HL-60 (cell line): ENCODE measurements at regions not wholly inside any gene's neighbourhood (a gene's known extent, or its start where the extent isn't known, plus 50 kb on each side); places are given as distances from the start of the nearest gene placed in this dataset.
A peak's percentile ranks its signal among the peaks of the same experiment; 100 is the strongest.
"Not testable (repeated sequence)": the region's sequence is repeated elsewhere in the genome, so short reads cannot be mapped to it uniquely, and the experiment has no call there.

Source experiments
- DNase-seq, 2 experiments: peaks; one replicate each; pipeline ENCODE4 v3.0.0-alpha.2; 2010 to 2020; ENCODE audit warnings: low read depth in 1 of 2, low spot score in 1 of 2
- H3K27ac ChIP-seq: fragments of 250-450 bp; sonication (Bioruptor Pico); replicated peaks from 2 replicates; pipeline ENCODE4 v1.5.1; 2020; ENCODE audit warnings: mild to moderate bottlenecking, moderate library complexity
- H3K27me3 ChIP-seq: fragments of 250-450 bp; sonication (Bioruptor Pico); 2 replicates; pipeline ENCODE4 v1.5.1; 2021; ENCODE audit warnings: mild to moderate bottlenecking, moderate library complexity; ENCODE audit not compliant: insufficient read depth, poor library complexity, severe bottlenecking
- H3K4me3 ChIP-seq: replicated peaks from 2 replicates; pipeline ENCODE4 v1.5.1; 2011; ENCODE audit warnings: mild to moderate bottlenecking, control low read depth, low read length; ENCODE audit not compliant: insufficient read depth
- CTCF ChIP-seq: IDR thresholded peaks from one replicate; pipeline ENCODE4 v1.5.1; 2011; ENCODE audit warnings: low read length, control low read depth, inconsistent platforms; ENCODE audit not compliant: insufficient read depth
- GABPA ChIP-seq: IDR thresholded peaks from 2 replicates; pipeline ENCODE4 v1.6.1; 2012; ENCODE audit warnings: low read depth
- POLR2AphosphoS5 ChIP-seq: IDR thresholded peaks from 2 replicates; pipeline ENCODE4 v1.6.1; 2012; ENCODE audit warnings: low read depth
- REST ChIP-seq: IDR thresholded peaks from 2 replicates; pipeline ENCODE4 v1.6.1; 2012; ENCODE audit warnings: low read depth; ENCODE audit not compliant: insufficient replicate concordance
- SPI1 ChIP-seq: IDR thresholded peaks from 2 replicates; pipeline ENCODE4 v1.6.1; 2012; ENCODE audit warnings: low read depth, mild to moderate bottlenecking, borderline replicate concordance

- DNase-seq, H3K4me3 ChIP-seq, H3K27me3 ChIP-seq, H3K27ac ChIP-seq: not testable (repeated sequence)
Measured at GRCh38 chr21:32823296-32823695, 51.7 kb upstream of the PAXBP1 start.

- Histone ChIP-seq H3K4me3 (no peak overlapping the region), H3K27me3 (no peaks in the 10 kb centered on the region), H3K27ac (no peak overlapping the region)
- TF ChIP-seq POLR2AphosphoS5 (no peak), REST (no peak), SPI1 (no peak), CTCF (no peak), GABPA (no peak)
- no peak for DNase-seq
Measured at GRCh38 chr21:32824950-32825349, 53.4 kb upstream of the PAXBP1 start.

- peak in 1 of 2 experiments; percentile 69 for DNase-seq
- H3K27ac ChIP-seq, result no peak overlapping the region
- H3K4me3 ChIP-seq, result no peak overlapping the region
- TF ChIP-seq POLR2AphosphoS5, result no peak
- TF ChIP-seq CTCF, result peak; percentile 59
- TF ChIP-seq GABPA, result no peak
- no peak for TF ChIP-seq SPI1
- no peak for TF ChIP-seq REST
- no peaks in the 10 kb centered on the region for H3K27me3 ChIP-seq
Measured at GRCh38 chr21:32826329-32827167, 55.0 kb upstream of the PAXBP1 start.

GRCh38 chr21:32828908-32829307, 57.4 kb upstream of the PAXBP1 start:
- no peaks in the 10 kb centered on the region for H3K27me3 ChIP-seq
- DNase-seq, result no peak
- no peak for TF ChIP-seq REST
- no peak overlapping the region for H3K27ac ChIP-seq
- H3K4me3 ChIP-seq, result no peak overlapping the region
